BLaER1 treated with 17β-estradiol and CSF1 and Interleukin-3, amounts not matched to agents 10 nM and 100 nM (cell line): ENCODE measurements at regions not wholly inside any gene's neighbourhood (a gene's known extent, or its start where the extent isn't known, plus 50 kb on each side); places are given as distances from the start of the nearest gene placed in this dataset.
"Not testable (repeated sequence)": the region's sequence is repeated elsewhere in the genome, so short reads cannot be mapped to it uniquely, and the experiment has no call there.

ENCODE experiments used
- H3K27ac ChIP-seq, 11 experiments: shearing (Covaris generic); formaldehyde crosslinking; 2 replicates each; pipeline ENCODE4 v1.8.1; 2022
- H3K27me3 ChIP-seq, 11 experiments: shearing (Covaris generic); formaldehyde crosslinking; 2 replicates each; pipeline ENCODE4 v1.8.1; 2022
- H3K36me3 ChIP-seq, 11 experiments: shearing (Covaris generic); formaldehyde crosslinking; 2 replicates each; pipeline ENCODE4 v1.8.1; 2022
- H3K4me1 ChIP-seq, 10 experiments: shearing (Covaris generic); formaldehyde crosslinking; 2 replicates each; pipeline ENCODE4 v1.8.1; 2022
- H3K4me2 ChIP-seq, 11 experiments: shearing (Covaris generic); formaldehyde crosslinking; 2 replicates each; pipeline ENCODE4 v1.8.1; 2022
- H3K4me3 ChIP-seq, 10 experiments: shearing (Covaris generic); formaldehyde crosslinking; 2 replicates each; pipeline ENCODE4 v1.8.1; 2022
- H3K9ac ChIP-seq, 11 experiments: shearing (Covaris generic); formaldehyde crosslinking; 2 replicates each; pipeline ENCODE4 v1.8.1; 2022
- H3K9me3 ChIP-seq, 11 experiments: shearing (Covaris generic); formaldehyde crosslinking; replicated peaks in 1 of 11; 2 replicates each; pipeline ENCODE4 v1.8.1; 2022
- H4K20me1 ChIP-seq, 11 experiments: shearing (Covaris generic); formaldehyde crosslinking; 2 replicates each; pipeline ENCODE4 v1.8.1; 2022
- Cebpa-rat ChIP-seq, 11 experiments: shearing (Covaris generic); IDR thresholded peaks; 2 replicates each; pipeline ENCODE4 v1.8.1; 2022

DNA sequence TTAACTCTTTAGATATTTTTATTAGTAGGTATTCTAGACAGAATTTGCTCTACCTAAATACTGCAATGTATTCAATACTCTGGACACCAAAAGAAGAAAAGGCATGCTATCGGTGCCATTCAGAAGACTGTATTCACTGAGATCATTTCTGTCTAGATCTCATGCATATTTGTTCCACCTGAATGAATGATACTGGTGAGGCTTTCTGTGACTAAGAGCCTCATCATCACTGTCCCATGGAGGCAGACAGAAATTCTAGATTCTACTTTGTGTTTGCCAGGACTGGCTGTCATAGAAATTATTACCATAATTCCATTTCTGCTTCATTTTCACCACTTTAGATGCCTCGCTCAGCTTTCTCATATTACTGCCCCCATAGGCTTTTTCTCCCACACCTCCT is 340.7 kb downstream of the MBD2 start:
- Histone ChIP-seq H3K36me3 (no peaks in the 10 kb centered on the region), H3K27ac (no peak overlapping the region), H3K9me3 (0 out of 22 replicates have a peak, but pooled peaks cover 0 to 5% (median 0%) of the 10 kb centered on the region in 11 experiments), H3K4me1 (no peaks in the 10 kb centered on the region), H3K4me2 (no peak overlapping the region), H4K20me1 (no peaks in the 10 kb centered on the region), H3K9ac (no peak overlapping the region), H3K27me3 (no peaks in the 10 kb centered on the region), H3K4me3 (no peak overlapping the region)
- TF ChIP-seq Cebpa-rat (IDR thresholded peaks at IDR 0.05): no peak

DNA sequence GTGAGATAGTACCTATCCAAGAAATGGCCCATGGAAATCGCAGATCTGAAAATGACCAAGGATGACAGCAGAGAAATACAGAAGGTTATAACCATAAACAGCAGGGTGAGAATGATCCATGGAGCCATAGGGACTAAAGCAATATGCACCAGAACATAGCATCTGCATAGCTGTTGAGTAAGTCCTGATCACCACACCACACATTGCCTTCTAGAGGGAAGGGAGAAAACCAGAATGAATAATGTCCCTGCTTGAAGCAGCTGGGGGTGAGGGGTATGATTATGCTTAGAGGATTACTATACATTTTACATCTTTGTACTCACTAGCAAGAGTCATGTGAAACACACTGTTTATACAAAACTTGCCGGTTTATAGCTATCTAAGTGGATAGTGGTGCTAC is 350.4 kb downstream of the MBD2 start:
- no peaks in the 10 kb centered on the region for H3K9me3 ChIP-seq
- H3K4me3 ChIP-seq: no peak overlapping the region
- no peaks in the 10 kb centered on the region for H3K36me3 ChIP-seq
- no peaks in the 10 kb centered on the region for H4K20me1 ChIP-seq
- H3K9ac ChIP-seq: no peak overlapping the region
- H3K4me1 ChIP-seq: no peaks in the 10 kb centered on the region
- no peak for TF ChIP-seq Cebpa-rat (IDR thresholded peaks at IDR 0.05)
- no peak overlapping the region for H3K4me2 ChIP-seq
- H3K27ac ChIP-seq: no peak overlapping the region
- H3K27me3 ChIP-seq: no peaks in the 10 kb centered on the region

DNA sequence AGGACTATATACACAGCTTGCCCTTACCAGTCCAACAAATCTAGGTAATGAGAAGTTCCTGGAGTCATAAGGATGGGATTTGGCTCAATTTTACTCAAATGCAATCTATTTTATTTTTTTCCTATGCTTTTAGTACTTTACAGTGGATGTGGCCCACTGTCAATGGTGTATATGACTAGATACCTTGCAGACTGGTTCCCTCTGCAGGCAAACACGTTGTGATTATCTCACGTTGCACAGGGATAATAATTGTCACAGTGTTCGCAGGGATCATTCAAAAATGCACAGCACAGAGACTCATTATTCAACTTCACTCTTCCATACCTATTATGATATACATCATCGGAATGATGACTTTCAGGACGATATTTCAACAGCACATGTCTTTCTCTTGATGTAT is 359.7 kb downstream of the MBD2 start:
- H3K27me3 ChIP-seq: no peaks in the 10 kb centered on the region
- no peaks in the 10 kb centered on the region for H3K36me3 ChIP-seq
- no peak overlapping the region for H3K4me3 ChIP-seq
- no peak for TF ChIP-seq Cebpa-rat (IDR thresholded peaks at IDR 0.05)
- no peak overlapping the region for H3K4me2 ChIP-seq
- peaks cover 0 to 5% (median 0%) of the 10 kb centered on the region in 10 experiments; a peak in 4 of 20 replicates for H3K4me1 ChIP-seq
- no peaks in the 10 kb centered on the region for H3K9me3 ChIP-seq
- H3K27ac ChIP-seq: no peak overlapping the region
- no peak overlapping the region for H3K9ac ChIP-seq
- H4K20me1 ChIP-seq: no peaks in the 10 kb centered on the region

GRCh38 chr18:53862921-53863320 is 361.5 kb downstream of the MBD2 start:
- no peaks in the 10 kb centered on the region for H4K20me1 ChIP-seq
- no peak overlapping the region for H3K4me3 ChIP-seq
- H3K9ac ChIP-seq: no peak overlapping the region
- no peaks in the 10 kb centered on the region for H3K36me3 ChIP-seq
- H3K4me2 ChIP-seq: no peak overlapping the region
- H3K9me3 ChIP-seq: no peaks in the 10 kb centered on the region
- H3K4me1 ChIP-seq: peaks cover 0 to 5% (median 0%) of the 10 kb centered on the region in 10 experiments; a peak in 4 of 20 replicates
- no peak overlapping the region for H3K27ac ChIP-seq
- no peak for TF ChIP-seq Cebpa-rat (IDR thresholded peaks at IDR 0.05)
- H3K27me3 ChIP-seq: no peaks in the 10 kb centered on the region

DNA sequence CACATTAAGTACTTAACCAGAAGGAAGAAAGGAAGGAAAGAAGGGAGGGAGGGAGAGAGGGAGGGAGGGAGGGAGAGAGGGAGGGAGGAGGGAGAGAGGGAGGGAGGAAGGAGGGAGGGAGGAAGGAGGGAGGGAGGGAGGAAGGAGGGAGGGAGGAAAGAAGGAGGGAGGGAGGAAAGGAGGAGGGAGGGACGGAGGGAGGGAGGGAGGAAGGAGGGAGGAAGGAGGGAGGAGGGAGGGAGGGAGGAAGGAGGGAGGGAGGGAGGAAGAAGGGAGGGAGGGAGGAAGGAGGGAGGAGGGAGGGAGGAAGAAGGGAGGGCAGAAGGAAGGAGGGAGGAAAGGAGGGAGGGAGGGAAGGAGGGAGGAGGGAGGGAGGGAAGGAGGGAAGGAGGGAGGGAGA is 363.3 kb downstream of the MBD2 start:
- TF ChIP-seq Cebpa-rat (IDR thresholded peaks at IDR 0.05): no peak
- no peak overlapping the region for H3K9ac ChIP-seq
- H3K27me3 ChIP-seq: no peaks in the 10 kb centered on the region
- H3K4me3 ChIP-seq: no peak overlapping the region
- H3K9me3 ChIP-seq: no peaks in the 10 kb centered on the region
- no peak overlapping the region for H3K27ac ChIP-seq
- H4K20me1 ChIP-seq: no peaks in the 10 kb centered on the region
- no peaks in the 10 kb centered on the region for H3K36me3 ChIP-seq
- no peak overlapping the region for H3K4me2 ChIP-seq
- H3K4me1 ChIP-seq: peaks cover 0 to 5% (median 0%) of the 10 kb centered on the region in 10 experiments; a peak in 4 of 20 replicates

- Histone ChIP-seq H3K4me1 (peaks cover 0 to 5% (median 0%) of the 10 kb centered on the region in 10 experiments; a peak in 2 of 20 replicates), H3K9ac (no peak overlapping the region), H3K27ac (no peak overlapping the region), H3K36me3 (no peaks in the 10 kb centered on the region), H4K20me1 (no peaks in the 10 kb centered on the region), H3K4me2 (no peak overlapping the region), H3K9me3 (no peaks in the 10 kb centered on the region), H3K4me3 (no peak overlapping the region), H3K27me3 (no peaks in the 10 kb centered on the region)
- no peak for TF ChIP-seq Cebpa-rat (IDR thresholded peaks at IDR 0.05)
These were observed 364.7 kb downstream of the MBD2 start for GRCh38 chr18:53859764-53860163.

GRCh38 chr18:53850902-53851301 is 373.6 kb downstream of the MBD2 start:
- H3K27ac ChIP-seq: no peak overlapping the region; a peak in 1 of 22 replicates
- no peaks in the 10 kb centered on the region for H4K20me1 ChIP-seq
- H3K27me3 ChIP-seq: no peaks in the 10 kb centered on the region
- no peaks in the 10 kb centered on the region for H3K36me3 ChIP-seq
- peaks cover 0 to 7% (median 0%) of the 10 kb centered on the region in 11 experiments; a peak in 5 of 22 replicates for H3K9me3 ChIP-seq
- no peak overlapping the region for H3K9ac ChIP-seq
- no peak overlapping the region for H3K4me2 ChIP-seq
- no peaks in the 10 kb centered on the region for H3K4me1 ChIP-seq
- no peak overlapping the region for H3K4me3 ChIP-seq
- no peak for TF ChIP-seq Cebpa-rat (IDR thresholded peaks at IDR 0.05)

- Histone ChIP-seq H3K4me3 (no peak overlapping the region), H3K9ac (no peak overlapping the region), H4K20me1 (no peaks in the 10 kb centered on the region), H3K27me3 (no peaks in the 10 kb centered on the region), H3K9me3 (peaks cover 0 to 7% (median 0%) of the 10 kb centered on the region in 11 experiments; a peak in 5 of 22 replicates), H3K27ac (no peak overlapping the region), H3K4me2 (no peak overlapping the region), H3K36me3 (no peaks in the 10 kb centered on the region), H3K4me1 (no peaks in the 10 kb centered on the region)
- TF ChIP-seq Cebpa-rat (IDR thresholded peaks at IDR 0.05): no peak
These were observed 380.7 kb downstream of the MBD2 start for GRCh38 chr18:53843763-53844162.

DNA sequence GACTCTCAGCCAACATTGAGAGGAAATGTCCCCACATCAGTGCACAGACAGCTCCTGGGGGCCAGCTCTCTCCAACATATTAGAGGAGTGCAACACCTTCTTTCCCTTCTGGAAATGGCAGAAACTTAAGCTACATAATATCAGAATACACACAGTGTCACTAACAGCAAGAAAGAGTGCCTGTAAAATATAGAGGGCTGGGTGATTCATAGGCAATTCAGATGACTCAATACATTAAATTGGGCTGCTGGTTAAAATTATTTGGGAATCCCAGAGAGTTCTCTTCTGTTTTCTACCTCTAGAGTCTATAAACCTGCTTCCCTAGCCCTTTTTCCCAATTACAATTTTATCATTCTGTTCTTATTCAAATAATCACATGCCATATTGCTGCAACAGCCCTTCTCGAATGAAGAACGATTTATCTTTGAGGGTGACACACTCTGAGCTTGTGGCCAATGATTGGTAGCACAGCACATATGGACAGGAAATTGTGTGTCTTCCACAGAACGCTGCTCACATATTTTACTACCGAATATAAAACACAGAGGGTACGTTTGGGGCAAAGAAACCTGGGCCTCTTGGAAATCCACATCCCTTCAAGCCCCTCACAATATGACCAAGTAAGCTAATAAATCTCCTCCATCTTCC is 381.2 kb downstream of the MBD2 start:
- TF ChIP-seq Cebpa-rat (IDR thresholded peaks at IDR 0.05): no peak
- Histone ChIP-seq H3K27ac (no peak overlapping the region), H3K27me3 (no peaks in the 10 kb centered on the region), H4K20me1 (no peaks in the 10 kb centered on the region), H3K4me1 (no peaks in the 10 kb centered on the region), H3K9ac (no peak overlapping the region), H3K36me3 (no peaks in the 10 kb centered on the region), H3K9me3 (peaks cover 0 to 7% (median 0%) of the 10 kb centered on the region in 11 experiments; a peak in 5 of 22 replicates), H3K4me2 (no peak overlapping the region), H3K4me3 (no peak overlapping the region)

DNA sequence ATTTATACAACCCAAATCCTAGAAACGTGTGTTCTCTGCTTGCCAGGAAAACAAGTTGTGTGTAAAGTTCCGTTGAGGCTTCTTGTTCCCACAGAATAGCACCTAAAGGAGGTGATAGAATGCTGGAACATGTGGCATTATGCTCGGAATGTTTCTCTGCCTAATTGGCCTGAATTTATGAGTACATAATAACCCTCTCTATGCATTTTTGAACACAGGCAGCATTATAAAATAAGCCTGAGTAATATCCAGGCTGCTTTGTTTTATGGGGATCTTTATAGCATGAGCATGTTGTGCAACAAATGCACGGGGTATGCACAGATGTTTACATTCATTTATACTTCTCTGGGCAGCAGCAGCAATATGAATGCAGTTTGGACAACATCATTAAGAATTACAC is 385.7 kb downstream of the MBD2 start:
- TF ChIP-seq Cebpa-rat (IDR thresholded peaks at IDR 0.05): no peak
- Histone ChIP-seq H3K4me1 (peaks cover 0 to 18% (median 0%) of the 10 kb centered on the region in 10 experiments; a peak in 2 of 20 replicates), H3K9ac (no peak overlapping the region), H4K20me1 (no peaks in the 10 kb centered on the region), H3K27me3 (no peaks in the 10 kb centered on the region), H3K27ac (no peak overlapping the region), H3K4me2 (no peak overlapping the region), H3K4me3 (no peak overlapping the region), H3K36me3 (no peaks in the 10 kb centered on the region), H3K9me3 (peaks cover 20 to 30% (median 26%) of the 10 kb centered on the region in 11 experiments)

- not testable (repeated sequence) for H3K4me1 ChIP-seq, H3K9ac ChIP-seq, H3K27ac ChIP-seq, H3K4me2 ChIP-seq, H3K4me3 ChIP-seq, H3K36me3 ChIP-seq, H4K20me1 ChIP-seq, H3K27me3 ChIP-seq
- H3K9me3 ChIP-seq: peaks cover 0 to 11% (median 5%) of the 10 kb centered on the region in 11 experiments; a peak in 7 of 22 replicates
These were observed 403.3 kb downstream of the MBD2 start for GRCh38 chr18:53821141-53821540.
